HG03025 (cell line): ENCODE measurements at regions not wholly inside any gene's neighbourhood (a gene's known extent, or its start where the extent isn't known, plus 50 kb on each side); places are given as distances from the start of the nearest gene placed in this dataset.
A peak's percentile ranks its signal among the peaks of the same experiment; 100 is the strongest.
"Not testable (repeated sequence)": the region's sequence is repeated elsewhere in the genome, so short reads cannot be mapped to it uniquely, and the experiment has no call there.

Experiments
- ATAC-seq: cut with Tn5 transposase; IDR thresholded peaks from one replicate; pipeline ENCODE4 v1.9.1; 2021; ENCODE audit warnings: mild to moderate bottlenecking, moderate library complexity; ENCODE audit not compliant: unreplicated experiment, low FRiP score

GRCh38 chr2:87476223-87476872 is 271.5 kb upstream of the PLGLB2 start:
- not testable (repeated sequence) for ATAC-seq

DNA sequence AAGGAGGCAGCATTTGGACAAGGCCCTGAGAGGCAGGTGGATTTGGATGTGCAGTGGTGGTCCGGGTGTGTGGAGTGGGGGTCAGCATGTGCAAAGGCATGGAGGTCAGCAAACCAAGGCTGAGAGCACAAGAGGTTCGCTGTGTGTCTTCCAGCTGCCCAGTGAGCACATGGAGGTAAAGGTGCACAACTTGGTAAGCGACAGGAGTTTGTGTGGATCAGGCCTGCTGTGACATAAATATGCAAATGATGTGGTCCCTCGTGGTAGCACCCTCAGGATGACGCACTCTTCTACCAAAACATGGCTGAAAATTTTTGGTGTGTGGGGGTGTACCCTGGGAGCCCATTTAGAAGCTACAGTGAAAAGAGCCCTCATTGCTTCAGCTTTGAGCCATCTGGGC is 271.0 kb upstream of the PLGLB2 start:
- not testable (repeated sequence) for ATAC-seq

- not testable (repeated sequence) for ATAC-seq
These were observed 270.0 kb upstream of the PLGLB2 start for GRCh38 chr2:87477669-87478428.

GRCh38 chr2:87478911-87479310 is 269.0 kb upstream of the PLGLB2 start:
- ATAC-seq = not testable (repeated sequence)

GRCh38 chr2:87483093-87483680 is 264.7 kb upstream of the PLGLB2 start:
- not testable (repeated sequence) for ATAC-seq

GRCh38 chr2:87484363-87484762 is 263.5 kb upstream of the PLGLB2 start:
- ATAC-seq = not testable (repeated sequence)

DNA sequence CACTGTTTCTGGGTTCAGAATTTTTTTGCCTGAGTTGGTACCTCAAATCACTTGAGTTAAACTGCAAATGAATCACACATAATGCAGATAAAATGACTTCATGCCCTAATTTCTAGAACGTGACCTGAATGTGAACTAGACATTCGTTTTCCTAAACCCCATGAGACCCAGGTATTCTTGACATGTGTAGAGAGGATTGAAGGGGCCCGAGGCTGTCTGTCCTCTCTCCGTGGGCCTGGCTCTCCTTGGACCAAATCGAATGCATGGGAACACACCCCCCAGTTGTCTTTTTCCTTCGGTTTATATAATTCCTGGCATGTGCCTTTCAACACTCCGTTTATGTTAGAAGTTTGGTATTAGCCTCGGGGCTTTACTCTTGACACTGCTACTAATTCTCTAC is 262.4 kb upstream of the PLGLB2 start:
- not testable (repeated sequence) for ATAC-seq

DNA sequence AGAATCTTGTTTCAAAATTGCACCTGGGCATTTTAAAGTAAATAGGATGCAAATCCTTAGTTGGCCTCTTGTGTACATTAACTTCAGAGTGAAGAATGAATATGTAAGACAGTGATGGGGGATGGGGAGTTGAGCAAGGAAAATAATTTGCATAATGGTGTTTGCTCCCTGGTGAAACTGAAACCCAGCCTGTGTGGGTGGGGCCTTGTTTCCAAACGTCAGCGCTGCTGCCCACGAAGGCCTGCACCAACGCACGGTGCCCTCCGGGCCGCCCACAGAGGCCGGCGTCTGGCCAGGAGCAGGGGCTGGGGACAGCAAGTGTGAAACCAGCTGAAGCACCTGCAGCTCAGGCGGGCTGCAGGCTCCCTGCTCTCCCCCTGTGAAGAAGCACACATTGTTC is 262.0 kb upstream of the PLGLB2 start:
- peak; percentile 88 for ATAC-seq

DNA sequence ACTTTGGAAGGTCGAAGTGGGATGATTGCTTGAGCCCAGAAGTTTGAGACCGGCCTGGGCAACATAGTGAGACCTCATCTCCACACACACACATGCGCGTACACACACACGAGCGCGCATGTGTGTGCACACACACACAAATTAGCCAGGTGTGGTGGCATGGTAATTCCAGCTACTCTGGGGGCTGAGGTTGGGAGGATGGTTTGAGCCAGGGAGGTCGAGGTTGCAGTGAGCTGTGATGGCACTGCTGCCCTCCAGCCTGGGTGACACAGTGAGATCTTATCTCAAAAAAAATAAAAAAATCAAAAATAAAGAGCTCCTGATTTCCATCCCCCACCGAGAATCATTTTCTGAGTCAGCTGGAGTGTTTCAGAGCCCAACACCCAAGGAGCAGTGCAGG is 261.5 kb upstream of the PLGLB2 start:
- ATAC-seq = peak; percentile 12

DNA sequence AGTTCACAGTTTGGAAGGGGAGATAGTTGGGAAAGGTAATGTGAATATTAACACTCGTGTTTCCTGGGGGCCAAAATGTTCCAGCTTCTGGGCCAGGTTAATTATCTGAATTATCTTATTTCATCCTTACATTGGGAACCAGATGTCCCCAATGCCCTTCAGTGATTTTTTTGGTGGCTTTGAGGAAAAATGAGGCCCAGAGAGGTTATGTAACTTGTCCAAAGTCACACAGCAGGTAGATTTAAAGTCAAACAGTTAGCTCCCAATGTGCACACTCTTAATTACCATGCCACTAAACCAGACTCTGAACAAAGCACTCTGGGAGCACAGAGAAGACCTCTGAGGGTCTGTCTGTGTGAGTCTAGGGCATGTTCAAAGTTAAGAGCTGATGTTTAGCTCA is 259.9 kb upstream of the PLGLB2 start:
- not testable (repeated sequence) for ATAC-seq

GRCh38 chr2:87488991-87489390 is 258.9 kb upstream of the PLGLB2 start:
- not testable (repeated sequence) for ATAC-seq

DNA sequence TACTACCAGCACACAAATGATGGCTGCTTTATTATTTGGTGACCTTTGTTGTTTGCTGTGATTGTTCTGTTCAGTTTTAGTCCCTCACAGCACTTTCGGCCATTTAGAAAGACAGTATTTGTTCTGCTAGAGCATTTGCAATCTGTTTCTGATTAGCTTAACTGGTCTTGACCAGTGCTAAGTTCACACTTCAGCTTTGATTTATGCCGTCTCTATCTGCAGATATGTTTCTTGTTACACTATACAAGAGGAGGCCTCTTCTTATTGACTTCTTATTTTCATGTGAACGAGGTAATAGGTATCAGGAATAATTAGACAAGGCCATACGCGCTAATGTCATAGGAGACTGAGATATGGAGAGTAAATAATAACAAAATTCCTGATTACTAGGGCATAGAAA is 253.0 kb upstream of the PLGLB2 start:
- ATAC-seq = not testable (repeated sequence)

DNA sequence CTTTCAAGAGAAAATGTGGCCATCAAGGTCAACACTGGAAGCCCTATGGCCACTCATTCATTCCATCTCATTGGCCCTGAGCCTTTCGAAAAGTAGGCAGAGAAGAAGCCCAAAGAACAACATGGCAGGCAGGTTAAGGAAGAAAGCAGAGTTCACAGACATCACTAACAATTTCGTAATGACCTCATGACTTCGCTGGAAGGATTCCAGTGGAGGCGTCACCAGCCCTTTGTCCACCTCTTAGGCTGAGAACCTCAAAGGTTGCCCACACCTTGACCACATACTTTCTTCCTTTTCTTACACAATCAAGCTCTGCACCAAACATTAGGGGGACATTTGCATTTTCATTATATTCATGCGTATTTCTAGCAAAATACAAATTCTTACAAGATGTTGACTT is 252.4 kb upstream of the PLGLB2 start:
- ATAC-seq = not testable (repeated sequence)

- not testable (repeated sequence) for ATAC-seq
These were observed 251.6 kb upstream of the PLGLB2 start for GRCh38 chr2:87496036-87497006.

GRCh38 chr2:87497135-87497534 is 250.8 kb upstream of the PLGLB2 start:
- not testable (repeated sequence) for ATAC-seq

- not testable (repeated sequence) for ATAC-seq
These were observed 250.2 kb upstream of the PLGLB2 start for GRCh38 chr2:87497700-87498099.

DNA sequence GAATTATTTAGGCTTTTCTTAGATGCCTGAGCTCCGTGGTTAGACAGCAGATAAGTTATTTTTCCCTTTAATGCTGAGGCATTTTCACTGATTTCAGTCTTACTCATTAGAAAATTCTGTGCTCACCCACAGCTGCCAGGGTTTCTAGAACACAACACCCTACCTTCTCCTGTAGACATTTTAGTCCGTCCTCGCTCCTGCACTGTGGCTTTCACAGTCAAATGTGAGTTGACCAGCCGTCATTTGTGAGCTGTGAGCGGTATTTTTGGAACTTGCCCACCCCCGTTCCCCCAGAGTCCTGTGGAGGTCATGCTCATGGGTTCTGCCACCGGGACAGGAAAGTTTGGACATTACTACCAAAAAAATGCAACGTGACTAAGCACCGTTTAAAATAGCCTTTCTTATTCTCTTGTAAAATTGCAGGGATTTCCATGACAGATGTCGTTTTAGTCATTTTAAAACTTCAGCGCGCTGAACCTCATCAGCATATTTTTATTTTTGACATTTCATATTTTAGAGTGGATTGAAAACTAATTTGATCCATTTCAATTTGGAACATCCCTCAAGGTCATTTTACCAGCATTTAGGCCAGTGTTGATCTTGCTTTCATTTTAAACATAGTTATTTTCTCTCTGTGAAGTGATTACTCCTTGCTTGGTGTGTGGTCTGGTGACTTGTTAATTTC is 249.6 kb upstream of the PLGLB2 start:
- peak; percentile 56 for ATAC-seq

GRCh38 chr2:87498854-87499238 is 249.0 kb upstream of the PLGLB2 start:
- ATAC-seq = not testable (repeated sequence)

- ATAC-seq = not testable (repeated sequence)
These were observed 248.0 kb upstream of the PLGLB2 start for GRCh38 chr2:87499860-87500259.

DNA sequence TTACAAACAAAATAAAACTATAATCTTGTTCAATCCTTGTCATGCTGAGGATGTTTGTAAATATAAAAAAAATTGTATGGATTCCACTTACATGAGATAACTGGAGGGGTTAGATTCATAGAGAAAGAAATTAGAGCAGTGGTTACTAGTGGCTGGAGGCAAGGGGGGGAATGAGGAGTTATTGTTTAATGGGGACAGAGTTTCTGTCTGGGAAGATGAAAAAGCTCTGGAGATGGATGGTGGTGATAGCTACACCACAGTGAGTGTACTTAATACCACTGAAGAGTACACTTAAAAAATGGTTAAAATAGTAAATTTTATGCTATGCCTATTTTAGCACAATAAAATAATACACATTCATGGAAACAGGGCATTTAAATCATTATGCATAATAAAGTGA is 247.5 kb upstream of the PLGLB2 start:
- ATAC-seq = not testable (repeated sequence)
